HL-60 (cell line): ENCODE measurements at regions not wholly inside any gene's neighbourhood (a gene's known extent, or its start where the extent isn't known, plus 50 kb on each side); places are given as distances from the start of the nearest gene placed in this dataset.

Experiments
- DNase-seq, 2 experiments: peaks; one replicate each; pipeline ENCODE4 v3.0.0-alpha.2; 2010 to 2020; ENCODE audit warnings: low read depth in 1 of 2, low spot score in 1 of 2
- H3K27ac ChIP-seq: fragments of 250-450 bp; sonication (Bioruptor Pico); replicated peaks from 2 replicates; pipeline ENCODE4 v1.5.1; 2020; ENCODE audit warnings: mild to moderate bottlenecking, moderate library complexity
- H3K27me3 ChIP-seq: fragments of 250-450 bp; sonication (Bioruptor Pico); 2 replicates; pipeline ENCODE4 v1.5.1; 2021; ENCODE audit warnings: mild to moderate bottlenecking, moderate library complexity; ENCODE audit not compliant: insufficient read depth, poor library complexity, severe bottlenecking
- H3K4me3 ChIP-seq: replicated peaks from 2 replicates; pipeline ENCODE4 v1.5.1; 2011; ENCODE audit warnings: mild to moderate bottlenecking, control low read depth, low read length; ENCODE audit not compliant: insufficient read depth
- CTCF ChIP-seq: IDR thresholded peaks from one replicate; pipeline ENCODE4 v1.5.1; 2011; ENCODE audit warnings: low read length, control low read depth, inconsistent platforms; ENCODE audit not compliant: insufficient read depth
- GABPA ChIP-seq: IDR thresholded peaks from 2 replicates; pipeline ENCODE4 v1.6.1; 2012; ENCODE audit warnings: low read depth
- POLR2AphosphoS5 ChIP-seq: IDR thresholded peaks from 2 replicates; pipeline ENCODE4 v1.6.1; 2012; ENCODE audit warnings: low read depth
- SPI1 ChIP-seq: IDR thresholded peaks from 2 replicates; pipeline ENCODE4 v1.6.1; 2012; ENCODE audit warnings: low read depth, mild to moderate bottlenecking, borderline replicate concordance
- TF ChIP-seq, protein P1 (sequence below): IDR thresholded peaks from 2 replicates; pipeline ENCODE4 v1.6.1; 2012; ENCODE audit warnings: low read depth; ENCODE audit not compliant: insufficient replicate concordance

- no peak for DNase-seq
- no peak overlapping the region for H3K27ac ChIP-seq
- H3K27me3 ChIP-seq = no peaks in the 10 kb centered on the region
- TF ChIP-seq, protein P1, sequence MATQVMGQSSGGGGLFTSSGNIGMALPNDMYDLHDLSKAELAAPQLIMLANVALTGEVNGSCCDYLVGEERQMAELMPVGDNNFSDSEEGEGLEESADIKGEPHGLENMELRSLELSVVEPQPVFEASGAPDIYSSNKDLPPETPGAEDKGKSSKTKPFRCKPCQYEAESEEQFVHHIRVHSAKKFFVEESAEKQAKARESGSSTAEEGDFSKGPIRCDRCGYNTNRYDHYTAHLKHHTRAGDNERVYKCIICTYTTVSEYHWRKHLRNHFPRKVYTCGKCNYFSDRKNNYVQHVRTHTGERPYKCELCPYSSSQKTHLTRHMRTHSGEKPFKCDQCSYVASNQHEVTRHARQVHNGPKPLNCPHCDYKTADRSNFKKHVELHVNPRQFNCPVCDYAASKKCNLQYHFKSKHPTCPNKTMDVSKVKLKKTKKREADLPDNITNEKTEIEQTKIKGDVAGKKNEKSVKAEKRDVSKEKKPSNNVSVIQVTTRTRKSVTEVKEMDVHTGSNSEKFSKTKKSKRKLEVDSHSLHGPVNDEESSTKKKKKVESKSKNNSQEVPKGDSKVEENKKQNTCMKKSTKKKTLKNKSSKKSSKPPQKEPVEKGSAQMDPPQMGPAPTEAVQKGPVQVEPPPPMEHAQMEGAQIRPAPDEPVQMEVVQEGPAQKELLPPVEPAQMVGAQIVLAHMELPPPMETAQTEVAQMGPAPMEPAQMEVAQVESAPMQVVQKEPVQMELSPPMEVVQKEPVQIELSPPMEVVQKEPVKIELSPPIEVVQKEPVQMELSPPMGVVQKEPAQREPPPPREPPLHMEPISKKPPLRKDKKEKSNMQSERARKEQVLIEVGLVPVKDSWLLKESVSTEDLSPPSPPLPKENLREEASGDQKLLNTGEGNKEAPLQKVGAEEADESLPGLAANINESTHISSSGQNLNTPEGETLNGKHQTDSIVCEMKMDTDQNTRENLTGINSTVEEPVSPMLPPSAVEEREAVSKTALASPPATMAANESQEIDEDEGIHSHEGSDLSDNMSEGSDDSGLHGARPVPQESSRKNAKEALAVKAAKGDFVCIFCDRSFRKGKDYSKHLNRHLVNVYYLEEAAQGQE = no peak
- TF ChIP-seq SPI1 = no peak
- TF ChIP-seq GABPA = no peak
- no peak for TF ChIP-seq CTCF
- no peak for TF ChIP-seq POLR2AphosphoS5
- no peak overlapping the region for H3K4me3 ChIP-seq
Measured at GRCh38 chr5:155753943-155754581, 572.9 kb upstream of the SGCD start.

GRCh38 chr5:155759252-155759651, 567.7 kb upstream of the SGCD start:
- no peak for DNase-seq
- H3K4me3 ChIP-seq = no peak overlapping the region
- TF ChIP-seq POLR2AphosphoS5 = no peak
- no peak for TF ChIP-seq GABPA
- TF ChIP-seq CTCF = no peak
- TF ChIP-seq SPI1 = no peak
- TF ChIP-seq, protein P1 = no peak
- H3K27me3 ChIP-seq = no peaks in the 10 kb centered on the region
- H3K27ac ChIP-seq = no peak overlapping the region

DNA sequence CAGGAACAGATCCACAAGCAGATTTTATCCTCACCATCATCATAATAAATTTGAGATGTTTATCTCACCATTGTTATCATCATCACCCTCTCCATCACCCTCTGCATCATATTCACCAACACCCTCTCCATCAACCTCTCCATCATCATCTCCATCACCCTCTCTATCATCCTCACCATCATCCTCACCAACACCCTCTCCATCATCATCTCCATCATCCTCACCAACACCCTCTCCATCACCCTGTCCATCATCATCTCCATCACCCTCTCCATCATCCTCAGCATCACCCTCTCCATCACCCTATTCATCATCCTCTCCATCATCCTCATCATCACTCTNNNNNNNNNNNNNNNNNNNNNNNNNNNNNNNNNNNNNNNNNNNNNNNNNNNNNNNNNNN, 567.0 kb upstream of the SGCD start:
- no peaks in the 10 kb centered on the region for H3K27me3 ChIP-seq
- TF ChIP-seq POLR2AphosphoS5 (no peak), SPI1 (no peak), GABPA (no peak), CTCF (no peak)
- TF ChIP-seq, protein P1 = no peak
- no peak for DNase-seq
- no peak overlapping the region for H3K27ac ChIP-seq
- H3K4me3 ChIP-seq = no peak overlapping the region
